Mammary epithelial cell (primary cell): ENCODE measurements at regions not wholly inside any gene's neighbourhood (a gene's known extent, or its start where the extent isn't known, plus 50 kb on each side); places are given as distances from the start of the nearest gene placed in this dataset.

ENCODE experiments used
- CTCF ChIP-seq, 2 donors: IDR thresholded peaks in 1 of 2; conservative IDR thresholded peaks in 1 of 2; 2 replicates each; pipeline ENCODE4 v1.5.1; 2011 to 2012; ENCODE audit warnings: inconsistent platforms in 2 of 2, low read length in 2 of 2, mild to moderate bottlenecking in 2 of 2, control low read depth in 1 of 2, low read depth in 1 of 2; ENCODE audit not compliant: insufficient read depth in 1 of 2; ENCODE audit errors: extremely low read depth in 1 of 2
- EZH2 ChIP-seq: IDR thresholded peaks from 2 replicates; pipeline ENCODE4 v1.6.1; 2012; ENCODE audit warnings: low read length, inconsistent platforms, borderline replicate concordance

GRCh38 chr3:170777564-170777926 is 92.5 kb downstream of the RPL22L1 start:
- TF ChIP-seq CTCF (conservative IDR thresholded peaks at IDR 0.05 in 1 of 2, IDR thresholded peaks at IDR 0.05 in 1 of 2; ENCODE audit: extremely low read depth in 1 of 2, insufficient read depth in 1 of 2, low read depth in 1 of 2, low read length in 2 of 2) = no peak
- TF ChIP-seq EZH2 = no peak
